ENCODE measurements at regions not wholly inside any gene's neighbourhood (a gene's known extent, or its start where the extent isn't known, plus 50 kb on each side); places are given as distances from the start of the nearest gene placed in this dataset.

- Mint-ChIP-seq H3K27ac (no peak overlapping the region), H3K4me3 (no peak overlapping the region), H3K4me1 (no peaks in the 10 kb centered on the region), H3K27me3 (peaks cover 0 to 24% (median 6%) of the 10 kb centered on the region in 3 donors), H3K36me3 (no peaks in the 10 kb centered on the region), H3K9me3 (peaks cover 0 to 4% (median 0%) of the 10 kb centered on the region in 7 donors)
- DNase-seq (no peak), ATAC-seq (ENCODE audit: low read depth in 2 of 2) (no peak)
Observed at GRCh38 chr6:17047889-17048288, 54.0 kb upstream of the STMND1 start.

- ATAC-seq (ENCODE audit: low read depth in 2 of 2) (no peak), DNase-seq (no peak)
- no peaks in the 10 kb centered on the region for H3K4me1 Mint-ChIP-seq
- H3K36me3 Mint-ChIP-seq: no peaks in the 10 kb centered on the region
- peaks cover 0 to 5% (median 0%) of the 10 kb centered on the region in 7 donors for H3K9me3 Mint-ChIP-seq
- H3K4me3 Mint-ChIP-seq: no peak overlapping the region
- H3K27me3 Mint-ChIP-seq: peaks cover 0 to 24% (median 6%) of the 10 kb centered on the region in 3 donors
- no peak overlapping the region for H3K27ac Mint-ChIP-seq
Observed at GRCh38 chr6:17045581-17046322, 56.1 kb upstream of the STMND1 start.

GRCh38 chr6:17043148-17043522, 58.7 kb upstream of the STMND1 start:
- no peaks in the 10 kb centered on the region for H3K4me1 Mint-ChIP-seq
- H3K27me3 Mint-ChIP-seq: peaks cover 0 to 12% (median 6%) of the 10 kb centered on the region in 3 donors
- H3K27ac Mint-ChIP-seq: no peak overlapping the region

GRCh38 chr6:17042422-17043147, 59.3 kb upstream of the STMND1 start:
- Mint-ChIP-seq H3K9me3 (peaks cover 2 to 15% (median 4%) of the 10 kb centered on the region in 7 donors), H3K36me3 (no peaks in the 10 kb centered on the region), H3K4me3 (no peak overlapping the region), H3K4me1 (no peaks in the 10 kb centered on the region), H3K27me3 (peaks cover 0 to 12% (median 6%) of the 10 kb centered on the region in 3 donors), H3K27ac (no peak overlapping the region)
- ATAC-seq (ENCODE audit: low read depth in 2 of 2) (no peak), DNase-seq (no peak)

More at GRCh38 chr6:17043148-17043522, 58.7 kb upstream of the STMND1 start:
- no peak for ATAC-seq (ENCODE audit: low read depth in 2 of 2)
- H3K4me3 Mint-ChIP-seq: no peak overlapping the region
- H3K36me3 Mint-ChIP-seq: no peaks in the 10 kb centered on the region
- no peak for DNase-seq
- peaks cover 0 to 15% (median 4%) of the 10 kb centered on the region in 7 donors for H3K9me3 Mint-ChIP-seq

GRCh38 chr6:17039266-17039665, 62.6 kb upstream of the STMND1 start:
- Mint-ChIP-seq H3K4me1 (no peaks in the 10 kb centered on the region), H3K36me3 (no peaks in the 10 kb centered on the region), H3K9me3 (peaks cover 2 to 12% (median 4%) of the 10 kb centered on the region in 7 donors), H3K27ac (no peak overlapping the region), H3K27me3 (peaks cover 0 to 8% (median 6%) of the 10 kb centered on the region in 3 donors), H3K4me3 (no peak overlapping the region)
- ATAC-seq (ENCODE audit: low read depth in 2 of 2): no peak
- DNase-seq: no peak

- Mint-ChIP-seq H3K4me1 (no peaks in the 10 kb centered on the region), H3K4me3 (no peak overlapping the region), H3K27ac (no peak overlapping the region), H3K36me3 (no peaks in the 10 kb centered on the region), H3K9me3 (peaks cover 2 to 11% (median 4%) of the 10 kb centered on the region in 7 donors), H3K27me3 (peaks cover 0 to 5% (median 3%) of the 10 kb centered on the region in 3 donors)
- no peak for ATAC-seq (ENCODE audit: low read depth in 2 of 2)
- no peak for DNase-seq
Observed at GRCh38 chr6:17038316-17038715, 63.5 kb upstream of the STMND1 start.

- Mint-ChIP-seq H3K9me3 (peaks cover 0 to 11% (median 2%) of the 10 kb centered on the region in 7 donors), H3K4me3 (no peak overlapping the region), H3K36me3 (no peaks in the 10 kb centered on the region), H3K27me3 (no peaks in the 10 kb centered on the region), H3K4me1 (no peaks in the 10 kb centered on the region), H3K27ac (no peak overlapping the region)
- ATAC-seq (ENCODE audit: low read depth in 2 of 2) (no peak), DNase-seq (no peak)
Observed at GRCh38 chr6:17036065-17036393, 65.8 kb upstream of the STMND1 start.

GRCh38 chr6:17035257-17036064, 66.4 kb upstream of the STMND1 start:
- H3K4me1 Mint-ChIP-seq: no peaks in the 10 kb centered on the region
- H3K9me3 Mint-ChIP-seq: peaks cover 0 to 11% (median 2%) of the 10 kb centered on the region in 7 donors
- no peaks in the 10 kb centered on the region for H3K36me3 Mint-ChIP-seq
- H3K27me3 Mint-ChIP-seq: no peaks in the 10 kb centered on the region
- no peak overlapping the region for H3K4me3 Mint-ChIP-seq
- H3K27ac Mint-ChIP-seq: no peak overlapping the region
- no peak for DNase-seq
- no peak for ATAC-seq (ENCODE audit: low read depth in 2 of 2)

- Mint-ChIP-seq H3K27ac (no peak overlapping the region), H3K9me3 (peaks cover 0 to 8% (median 2%) of the 10 kb centered on the region in 7 donors), H3K36me3 (no peaks in the 10 kb centered on the region), H3K27me3 (peaks cover 0 to 1% (median 0%) of the 10 kb centered on the region in 3 donors), H3K4me1 (no peaks in the 10 kb centered on the region), H3K4me3 (no peak overlapping the region)
- ATAC-seq (ENCODE audit: low read depth in 2 of 2) (no peak), DNase-seq (no peak)
Observed at GRCh38 chr6:17033746-17034145, 68.1 kb upstream of the STMND1 start.

- ATAC-seq (ENCODE audit: low read depth in 2 of 2) (no peak), DNase-seq (no peak)
- Mint-ChIP-seq H3K9me3 (peaks cover 0 to 8% (median 0%) of the 10 kb centered on the region in 7 donors), H3K36me3 (no peaks in the 10 kb centered on the region), H3K4me3 (no peak overlapping the region), H3K4me1 (no peaks in the 10 kb centered on the region), H3K27me3 (peaks cover 0 to 4% (median 0%) of the 10 kb centered on the region in 3 donors), H3K27ac (no peak overlapping the region)
Observed at GRCh38 chr6:17032988-17033634, 68.7 kb upstream of the STMND1 start.

GRCh38 chr6:17032590-17032987, 69.3 kb upstream of the STMND1 start:
- no peak overlapping the region for H3K27ac Mint-ChIP-seq

GRCh38 chr6:17031961-17032360, 69.9 kb upstream of the STMND1 start:
- H3K4me3 Mint-ChIP-seq: no peak overlapping the region
- ATAC-seq (ENCODE audit: low read depth in 2 of 2): no peak
- peaks cover 0 to 20% (median 2%) of the 10 kb centered on the region in 7 donors for H3K9me3 Mint-ChIP-seq
- H3K36me3 Mint-ChIP-seq: no peaks in the 10 kb centered on the region
- DNase-seq: no peak
- no peak overlapping the region for H3K27ac Mint-ChIP-seq
- peaks cover 0 to 4% (median 0%) of the 10 kb centered on the region in 3 donors for H3K27me3 Mint-ChIP-seq
- no peaks in the 10 kb centered on the region for H3K4me1 Mint-ChIP-seq

More at GRCh38 chr6:17032590-17032987, 69.3 kb upstream of the STMND1 start:
- H3K4me3 Mint-ChIP-seq: no peak overlapping the region
- no peaks in the 10 kb centered on the region for H3K4me1 Mint-ChIP-seq
- no peaks in the 10 kb centered on the region for H3K36me3 Mint-ChIP-seq
- H3K27me3 Mint-ChIP-seq: peaks cover 0 to 4% (median 0%) of the 10 kb centered on the region in 3 donors
- no peak for ATAC-seq (ENCODE audit: low read depth in 2 of 2)
- H3K9me3 Mint-ChIP-seq: peaks cover 0 to 14% (median 0%) of the 10 kb centered on the region in 7 donors
- DNase-seq: no peak

GRCh38 chr6:17027441-17027840, 74.4 kb upstream of the STMND1 start:
- no peak overlapping the region for H3K27ac Mint-ChIP-seq
- peaks cover 0 to 11% of the 10 kb centered on the region in 2 donors for H3K36me3 Mint-ChIP-seq
- peaks cover 0 to 6% (median 4%) of the 10 kb centered on the region in 3 donors for H3K27me3 Mint-ChIP-seq
- no peak overlapping the region for H3K4me3 Mint-ChIP-seq
- H3K4me1 Mint-ChIP-seq: no peaks in the 10 kb centered on the region
- DNase-seq (no peak), ATAC-seq (ENCODE audit: low read depth in 2 of 2) (no peak)
- H3K9me3 Mint-ChIP-seq: peaks cover 5 to 61% (median 18%) of the 10 kb centered on the region in 7 donors
